Astrocyte of the spinal cord (primary cell): ENCODE measurements at regions not wholly inside any gene's neighbourhood (a gene's known extent, or its start where the extent isn't known, plus 50 kb on each side); places are given as distances from the start of the nearest gene placed in this dataset.

Experiments used
- DNase-seq: peaks from one replicate; pipeline ENCODE4 v3.0.0; 2011; ENCODE audit warnings: low read depth, low spot score
- H3K4me3 ChIP-seq: 2 replicates; pipeline ENCODE4 v1.5.1; 2011; ENCODE audit warnings: low read depth, mild to moderate bottlenecking, low read length, moderate library complexity
- CTCF ChIP-seq: IDR thresholded peaks from 2 replicates; pipeline ENCODE4 v1.5.1; 2012; ENCODE audit warnings: low read depth, mild to moderate bottlenecking, low read length, inconsistent platforms
- in situ Hi-C: cut with HindIII; loops from 2 replicates; pipeline ENCODE4 v1.10.0; 2017; ENCODE audit warnings: low sequenced_read_pairs

- in situ Hi-C loops, result no loop called here
- TF ChIP-seq CTCF, result no peak
- no peak for DNase-seq
- H3K4me3 ChIP-seq, result no peak overlapping the region
Measured at GRCh38 chr2:11977766-11978524, 231.5 kb downstream of the LPIN1 start.

GRCh38 chr2:11980809-11981208 is 234.4 kb downstream of the LPIN1 start:
- H3K4me3 ChIP-seq, result no peak overlapping the region
- TF ChIP-seq CTCF, result no peak
- in situ Hi-C loops, result no loop called here
- DNase-seq, result peak; percentile 62

GRCh38 chr2:11983401-11983800 is 237.0 kb downstream of the LPIN1 start:
- DNase-seq, result no peak
- no peak overlapping the region for H3K4me3 ChIP-seq
- in situ Hi-C loops, result no loop called here
- no peak for TF ChIP-seq CTCF

- no peak for TF ChIP-seq CTCF
- no peak overlapping the region for H3K4me3 ChIP-seq
- no peak for DNase-seq
- in situ Hi-C loops, result no loop called here
Measured at GRCh38 chr2:11983870-11984269, 237.4 kb downstream of the LPIN1 start.

GRCh38 chr2:11984316-11985158 is 238.1 kb downstream of the LPIN1 start:
- TF ChIP-seq CTCF, result no peak
- no peak for DNase-seq
- in situ Hi-C loops, result no loop called here
- no peak overlapping the region for H3K4me3 ChIP-seq

- in situ Hi-C loops, result no loop called here
- TF ChIP-seq CTCF, result no peak
- H3K4me3 ChIP-seq, result no peak overlapping the region
- DNase-seq, result no peak
Measured at GRCh38 chr2:11985817-11986566, 239.6 kb downstream of the LPIN1 start.
